Tibial artery (tissue), 4 donors: ENCODE measurements at regions not wholly inside any gene's neighbourhood (a gene's known extent, or its start where the extent isn't known, plus 50 kb on each side); places are given as distances from the start of the nearest gene placed in this dataset.

Experiments
- DNase-seq, 2 donors: peaks; one replicate each; pipeline ENCODE4 v3.0.0-alpha.2; 2019
- H3K27ac ChIP-seq, 2 donors: fragments of 200-600 bp; sonication (generic) in 1 of 2; 1 replicate in 1 of 2; 2 replicates in 1 of 2; pipeline ENCODE4 v1.5.1; 2018 to 2019; ENCODE audit warnings: mild to moderate bottlenecking in 1 of 2
- H3K27me3 ChIP-seq, 2 donors: fragments of 200-600 bp; sonication (generic) in 1 of 2; one replicate each; pipeline versions ENCODE4 v1.5.1 to v1.6.0; 2016 to 2019
- H3K36me3 ChIP-seq, 3 donors: fragments of 200-600 bp; sonication (generic) in 2 of 3; one replicate each; pipeline ENCODE4 v1.5.1; 2016 to 2019; ENCODE audit warnings: mild to moderate bottlenecking in 2 of 3
- H3K4me1 ChIP-seq, 4 donors: fragments of 200-600 bp; sonication (generic) in 2 of 4; 1 replicate in 3 of 4; 2 replicates in 1 of 4; pipeline ENCODE4 v1.5.1; 2016 to 2019
- H3K4me3 ChIP-seq, 2 donors: fragments of 200-600 bp; sonication (generic) in 1 of 2; 1 replicate in 1 of 2; 2 replicates in 1 of 2; pipeline ENCODE4 v1.5.1; 2018 to 2019; ENCODE audit warnings: mild to moderate bottlenecking in 2 of 2
- H3K9me3 ChIP-seq, 3 donors: fragments of 200-600 bp; sonication (generic) in 1 of 3; one replicate each; pipeline ENCODE4 v1.5.1; 2016 to 2019
- CTCF ChIP-seq, 2 experiments: fragments of 200-600 bp in 1 of 2; fragments of 450-650 bp in 1 of 2; IDR thresholded peaks; one replicate each; pipeline ENCODE4 v1.5.1; 2017 to 2019; ENCODE audit warnings: antibody characterized with exemption in 2 of 2, mild to moderate bottlenecking in 1 of 2, moderate library complexity in 1 of 2
- intact Hi-C: fragments of 100-400 bp; cut with DNase I; formaldehyde crosslinking; loops from one replicate; pipeline ENCODE4 v1.15.0; 2023; ENCODE audit warnings: low total_unique reads

- no peak overlapping the region for H3K27ac ChIP-seq
- intact Hi-C loops = no loop called here
- H3K4me1 ChIP-seq = no peaks in the 10 kb centered on the region
- TF ChIP-seq CTCF (IDR thresholded peaks at IDR 0.05) = no peak
- no peak overlapping the region for H3K4me3 ChIP-seq
- H3K9me3 ChIP-seq = no peaks in the 10 kb centered on the region
- DNase-seq = no peak
- H3K36me3 ChIP-seq = no peaks in the 10 kb centered on the region
- H3K27me3 ChIP-seq = no peaks in the 10 kb centered on the region
Measured at GRCh38 chr18:33960417-33960816, 264.3 kb downstream of the NOL4 start.

DNA sequence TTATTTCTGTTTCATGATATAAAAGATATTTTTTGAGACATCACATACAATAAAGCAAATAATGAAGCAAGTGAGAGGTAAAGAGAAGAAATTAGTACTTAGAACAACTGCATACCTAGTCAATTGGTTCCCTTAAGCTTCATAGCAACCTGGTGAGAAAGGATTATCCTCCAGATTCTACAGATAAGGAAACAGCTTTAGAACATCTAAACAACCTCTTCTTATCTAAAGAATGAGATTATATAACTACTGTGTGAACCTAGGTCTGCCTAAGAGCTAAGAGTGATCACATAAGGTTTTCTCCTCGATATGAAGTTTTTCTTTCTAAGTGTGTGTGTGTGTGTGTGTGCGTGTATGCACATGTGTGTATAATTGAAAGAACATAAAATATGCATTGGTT lies 265.1 kb downstream of the NOL4 start:
- Histone ChIP-seq H3K27me3 (no peaks in the 10 kb centered on the region), H3K36me3 (no peaks in the 10 kb centered on the region), H3K4me1 (no peaks in the 10 kb centered on the region), H3K27ac (no peak overlapping the region), H3K9me3 (no peaks in the 10 kb centered on the region), H3K4me3 (no peak overlapping the region)
- intact Hi-C loops = no loop called here
- no peak for TF ChIP-seq CTCF (IDR thresholded peaks at IDR 0.05)
- no peak for DNase-seq

DNA sequence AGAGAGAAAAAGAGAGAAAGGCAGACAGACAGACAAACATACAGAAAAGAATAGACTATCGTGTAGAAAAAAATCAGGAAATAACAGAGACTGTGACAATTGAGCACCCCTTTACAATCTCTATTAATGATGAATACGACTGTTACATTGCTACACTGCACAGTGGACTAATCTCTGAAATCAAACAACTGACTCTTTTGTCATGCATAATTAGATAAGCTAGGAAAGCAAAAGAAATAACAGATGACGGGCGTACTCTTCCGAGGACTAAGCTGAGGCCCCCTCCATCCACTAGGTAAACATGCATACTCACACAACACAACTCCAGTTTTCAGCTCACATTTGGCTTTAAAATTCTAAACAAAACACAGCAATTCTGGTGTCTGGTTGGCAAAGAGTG lies 267.0 kb downstream of the NOL4 start:
- Histone ChIP-seq H3K9me3 (no peaks in the 10 kb centered on the region), H3K4me3 (no peak overlapping the region), H3K4me1 (no peaks in the 10 kb centered on the region), H3K27ac (no peak overlapping the region), H3K36me3 (no peaks in the 10 kb centered on the region), H3K27me3 (no peaks in the 10 kb centered on the region)
- no peak for TF ChIP-seq CTCF (IDR thresholded peaks at IDR 0.05)
- no peak for DNase-seq
- intact Hi-C loops = no loop called here

DNA sequence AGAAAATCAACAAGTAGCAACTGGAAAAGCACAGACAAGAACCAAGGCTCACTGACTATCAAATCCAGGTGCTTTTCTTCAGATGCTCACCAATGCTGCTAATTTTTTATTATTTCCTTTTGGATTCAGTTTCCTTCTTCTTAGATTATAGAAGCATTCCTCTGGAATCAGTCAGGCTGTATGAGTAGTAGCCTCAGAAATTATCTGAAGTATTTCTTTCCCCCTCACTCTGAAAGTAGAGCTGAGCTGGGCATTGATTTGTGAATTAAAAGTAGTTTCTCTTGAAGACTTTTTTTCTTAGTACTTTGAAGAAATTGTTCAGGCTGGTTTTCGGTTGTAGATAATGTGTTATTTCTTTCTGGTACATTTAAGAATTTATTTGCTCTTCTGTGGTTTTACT lies 273.7 kb downstream of the NOL4 start:
- H3K4me1 ChIP-seq = no peaks in the 10 kb centered on the region
- intact Hi-C loops = no loop called here
- H3K4me3 ChIP-seq = no peak overlapping the region
- no peaks in the 10 kb centered on the region for H3K36me3 ChIP-seq
- H3K27ac ChIP-seq = no peak overlapping the region
- no peak for TF ChIP-seq CTCF (IDR thresholded peaks at IDR 0.05)
- H3K27me3 ChIP-seq = no peaks in the 10 kb centered on the region
- no peak for DNase-seq
- H3K9me3 ChIP-seq = no peaks in the 10 kb centered on the region

- no peaks in the 10 kb centered on the region for H3K9me3 ChIP-seq
- H3K27me3 ChIP-seq = no peaks in the 10 kb centered on the region
- intact Hi-C loops = no loop called here
- no peaks in the 10 kb centered on the region for H3K4me1 ChIP-seq
- no peak overlapping the region for H3K4me3 ChIP-seq
- no peak for DNase-seq
- H3K36me3 ChIP-seq = no peaks in the 10 kb centered on the region
- no peak overlapping the region for H3K27ac ChIP-seq
- no peak for TF ChIP-seq CTCF (IDR thresholded peaks at IDR 0.05)
Measured at GRCh38 chr18:33946336-33946735, 278.4 kb downstream of the NOL4 start.

DNA sequence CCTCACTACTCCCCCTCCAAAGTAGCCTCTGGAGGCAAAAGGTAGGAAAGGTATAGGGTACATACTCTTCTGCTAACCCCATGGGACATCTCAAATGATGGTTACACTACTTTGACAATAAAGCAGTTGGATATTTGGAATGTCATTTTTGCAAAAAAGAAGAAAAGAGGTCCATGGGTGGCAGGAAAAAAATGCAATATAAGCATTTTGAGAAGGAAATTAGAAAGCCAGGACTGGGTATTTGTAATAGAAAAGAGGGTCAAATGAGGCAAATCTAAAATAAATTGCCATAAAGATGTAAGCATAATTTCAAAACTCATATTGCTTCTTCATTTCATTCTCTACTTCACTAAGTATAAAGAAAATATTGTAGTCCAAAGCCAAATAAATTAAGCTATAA lies 280.2 kb downstream of the NOL4 start:
- Histone ChIP-seq H3K9me3 (no peaks in the 10 kb centered on the region), H3K36me3 (no peaks in the 10 kb centered on the region), H3K4me3 (no peak overlapping the region), H3K4me1 (no peaks in the 10 kb centered on the region), H3K27me3 (no peaks in the 10 kb centered on the region), H3K27ac (no peak overlapping the region)
- intact Hi-C loops = no loop called here
- no peak for DNase-seq
- no peak for TF ChIP-seq CTCF (IDR thresholded peaks at IDR 0.05)
